DOHH2 (cell line): ENCODE measurements at regions not wholly inside any gene's neighbourhood (a gene's known extent, or its start where the extent isn't known, plus 50 kb on each side); places are given as distances from the start of the nearest gene placed in this dataset.

ENCODE experiments used
- CTCF ChIP-seq: fragments of 200-600 bp; sonication (generic); IDR thresholded peaks from one replicate; pipeline ENCODE4 v1.5.1; 2014; ENCODE audit warnings: antibody characterized with exemption, mild to moderate bottlenecking, low read depth, low read length; ENCODE audit not compliant: poor library complexity, severe bottlenecking
- EZH2phosphoT487 ChIP-seq: fragments of 200-600 bp; sonication (generic); IDR thresholded peaks from 2 replicates; pipeline ENCODE4 v1.6.1; 2017; ENCODE audit warnings: borderline replicate concordance, mild to moderate bottlenecking, antibody characterized with exemption, low read length, moderate library complexity, mixed read lengths

- no peak for TF ChIP-seq CTCF
- TF ChIP-seq EZH2phosphoT487: no peak
These were observed 114.0 kb upstream of the KRAS start for GRCh38 chr12:25364529-25365339.
